ENCODE measurements at regions not wholly inside any gene's neighbourhood (a gene's known extent, or its start where the extent isn't known, plus 50 kb on each side); places are given as distances from the start of the nearest gene placed in this dataset.

GRCh38 chr5:175385691-175386362 is 58.2 kb downstream of the DRD1 start:
- no peak for TF ChIP-seq CTCF (IDR thresholded peaks at IDR 0.05; ENCODE audit: insufficient read depth in 1 of 2, low read depth in 1 of 2, low read length in 1 of 2, severe bottlenecking in 1 of 2, unreplicated experiment in 1 of 2)
- no peaks in the 10 kb centered on the region for H3K9me3 Mint-ChIP-seq (ENCODE audit: unreplicated experiment)
- ChIA-PET CTCF (no interaction called here), POLR2A (no interaction called here)
- no peaks in the 10 kb centered on the region for H3K36me3 Mint-ChIP-seq (ENCODE audit: insufficient read depth, unreplicated experiment)
- H3K4me3 Mint-ChIP-seq (ENCODE audit: unreplicated experiment) = no peak overlapping the region
- no peaks in the 10 kb centered on the region for H3K27me3 Mint-ChIP-seq (ENCODE audit: insufficient read depth, unreplicated experiment)
- DNase-seq = no peak
- Histone ChIP-seq H3K36me3 (ENCODE audit: control insufficient read depth, insufficient read depth, low read length) (no peaks in the 10 kb centered on the region), H3K4me1 (peaks cover 10% of the 10 kb centered on the region; the same call in 1 of the 2 replicates), H3K9me3 (no peaks in the 10 kb centered on the region), H3K4me3 (ENCODE audit: low read depth, low read length) (no peak overlapping the region), H3K27me3 (replicated peaks; ENCODE audit: control insufficient read depth, insufficient read depth, low read length) (no peaks in the 10 kb centered on the region)
- peaks cover 21% of the 10 kb centered on the region for H3K4me1 Mint-ChIP-seq (ENCODE audit: low read depth, unreplicated experiment)
- no peak overlapping the region for H3K27ac Mint-ChIP-seq (ENCODE audit: unreplicated experiment)
- intact Hi-C loops (cut with micrococcal nuclease; ENCODE audit: unreplicated experiment) = no loop called here
- BruUV-seq (replicated peaks) = no TSS peak

GRCh38 chr5:175384724-175385552 is 59.0 kb downstream of the DRD1 start:
- H3K9me3 Mint-ChIP-seq (ENCODE audit: unreplicated experiment) = no peaks in the 10 kb centered on the region
- no peak for DNase-seq
- ChIA-PET CTCF (no interaction called here), POLR2A (no interaction called here)
- TF ChIP-seq CTCF (IDR thresholded peaks at IDR 0.05; ENCODE audit: insufficient read depth in 1 of 2, low read depth in 1 of 2, low read length in 1 of 2, severe bottlenecking in 1 of 2, unreplicated experiment in 1 of 2) = no peak
- H3K27me3 Mint-ChIP-seq (ENCODE audit: insufficient read depth, unreplicated experiment) = no peaks in the 10 kb centered on the region
- Histone ChIP-seq H3K4me1 (peaks cover 10% of the 10 kb centered on the region; the same call in 1 of the 2 replicates), H3K36me3 (ENCODE audit: control insufficient read depth, insufficient read depth, low read length) (no peaks in the 10 kb centered on the region), H3K9me3 (no peaks in the 10 kb centered on the region), H3K4me3 (ENCODE audit: low read depth, low read length) (no peak overlapping the region), H3K27me3 (replicated peaks; ENCODE audit: control insufficient read depth, insufficient read depth, low read length) (no peaks in the 10 kb centered on the region)
- H3K36me3 Mint-ChIP-seq (ENCODE audit: insufficient read depth, unreplicated experiment) = no peaks in the 10 kb centered on the region
- intact Hi-C loops (cut with micrococcal nuclease; ENCODE audit: unreplicated experiment) = no loop called here
- H3K4me1 Mint-ChIP-seq (ENCODE audit: low read depth, unreplicated experiment) = peaks cover 21% of the 10 kb centered on the region
- H3K27ac Mint-ChIP-seq (ENCODE audit: unreplicated experiment) = no peak overlapping the region
- no TSS peak for BruUV-seq (replicated peaks)
- no peak overlapping the region for H3K4me3 Mint-ChIP-seq (ENCODE audit: unreplicated experiment)

GRCh38 chr5:175383350-175383749 is 60.6 kb downstream of the DRD1 start:
- H3K27me3 Mint-ChIP-seq (ENCODE audit: insufficient read depth, unreplicated experiment) = no peaks in the 10 kb centered on the region
- BruUV-seq (replicated peaks) = no TSS peak

More at GRCh38 chr5:175383350-175383749, 60.6 kb downstream of the DRD1 start:
- Mint-ChIP-seq H3K4me3 (ENCODE audit: unreplicated experiment) (no peak overlapping the region), H3K27ac (ENCODE audit: unreplicated experiment) (no peak overlapping the region), H3K36me3 (ENCODE audit: insufficient read depth, unreplicated experiment) (no peaks in the 10 kb centered on the region), H3K9me3 (ENCODE audit: unreplicated experiment) (no peaks in the 10 kb centered on the region), H3K4me1 (ENCODE audit: low read depth, unreplicated experiment) (peaks cover 28% of the 10 kb centered on the region)
- Histone ChIP-seq H3K36me3 (ENCODE audit: control insufficient read depth, insufficient read depth, low read length) (no peaks in the 10 kb centered on the region), H3K27me3 (replicated peaks; ENCODE audit: control insufficient read depth, insufficient read depth, low read length) (no peaks in the 10 kb centered on the region), H3K4me1 (peaks cover 21% of the 10 kb centered on the region), H3K9me3 (no peaks in the 10 kb centered on the region), H3K4me3 (ENCODE audit: low read depth, low read length) (no peak overlapping the region)
- CTCF ChIA-PET = no interaction called here
- intact Hi-C loops (cut with micrococcal nuclease; ENCODE audit: unreplicated experiment) = no loop called here
- DNase-seq = peak in 1 of 2 experiments; percentile 29
- TF ChIP-seq CTCF (IDR thresholded peaks at IDR 0.05; ENCODE audit: insufficient read depth in 1 of 2, low read depth in 1 of 2, low read length in 1 of 2, severe bottlenecking in 1 of 2, unreplicated experiment in 1 of 2) = no peak
- POLR2A ChIA-PET = no interaction called here
